Uterus (tissue), 2 donors: ENCODE measurements at regions not wholly inside any gene's neighbourhood (a gene's known extent, or its start where the extent isn't known, plus 50 kb on each side); places are given as distances from the start of the nearest gene placed in this dataset.
"Not testable (repeated sequence)": the region's sequence is repeated elsewhere in the genome, so short reads cannot be mapped to it uniquely, and the experiment has no call there.

Experiments
- POLR2A ChIP-seq, 2 donors: fragments of 450-650 bp; IDR thresholded peaks; one replicate each; pipeline ENCODE4 v1.6.1; 2016; ENCODE audit warnings: antibody characterized with exemption in 2 of 2, mild to moderate bottlenecking in 1 of 2, moderate library complexity in 1 of 2
- TF ChIP-seq, protein P1 (sequence below), 4 experiments: fragments of 200-600 bp in 2 of 4; fragments of 450-650 bp in 2 of 4; sonication (generic) in 2 of 4; IDR thresholded peaks; one replicate each; pipeline ENCODE4 v1.5.1; 2016 to 2019; ENCODE audit warnings: antibody characterized with exemption in 4 of 4, mild to moderate bottlenecking in 2 of 4, moderate library complexity in 1 of 4

DNA sequence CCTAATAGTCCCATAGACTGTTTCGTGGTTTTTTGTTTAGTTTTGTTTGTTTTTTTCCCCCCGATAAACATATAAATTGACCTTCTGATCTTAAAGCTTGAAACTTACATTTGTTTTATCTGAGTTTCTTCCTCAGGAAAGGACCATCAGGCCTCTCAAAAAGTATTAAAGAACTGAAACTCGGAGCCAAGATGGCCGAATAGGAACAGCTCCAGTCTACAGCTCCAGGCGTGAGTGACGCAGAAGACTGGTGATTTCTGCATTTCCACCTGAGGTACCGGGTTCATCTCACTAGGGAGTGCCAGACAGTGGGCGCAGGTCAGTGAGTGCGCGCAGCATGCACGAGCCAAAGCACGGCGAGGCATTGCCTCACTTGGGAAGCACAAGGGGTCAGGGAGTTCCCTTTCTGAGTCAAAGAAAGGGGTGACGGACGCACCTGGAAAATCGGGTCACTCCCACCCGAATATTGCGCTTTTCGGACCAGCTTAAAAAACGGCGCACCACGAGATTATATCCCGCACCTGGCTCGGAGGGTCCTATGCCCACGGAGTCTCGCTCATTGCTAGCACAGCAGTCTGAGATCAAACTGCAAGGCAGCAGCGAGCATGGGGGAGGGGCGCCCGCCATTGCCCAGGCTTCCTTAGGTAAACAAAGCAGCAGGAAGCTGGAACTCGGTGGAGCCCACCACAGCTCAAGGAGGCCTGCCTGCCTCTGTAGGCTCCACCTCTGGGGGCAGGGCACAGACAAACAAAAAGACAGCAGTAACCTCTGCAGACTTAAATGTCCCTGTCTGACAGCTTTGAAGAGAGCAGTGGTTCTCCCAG lies 215.8 kb upstream of the GJE1 start:
- not testable (repeated sequence) for TF ChIP-seq POLR2A (IDR thresholded peaks at IDR 0.05)
- TF ChIP-seq, protein P1, sequence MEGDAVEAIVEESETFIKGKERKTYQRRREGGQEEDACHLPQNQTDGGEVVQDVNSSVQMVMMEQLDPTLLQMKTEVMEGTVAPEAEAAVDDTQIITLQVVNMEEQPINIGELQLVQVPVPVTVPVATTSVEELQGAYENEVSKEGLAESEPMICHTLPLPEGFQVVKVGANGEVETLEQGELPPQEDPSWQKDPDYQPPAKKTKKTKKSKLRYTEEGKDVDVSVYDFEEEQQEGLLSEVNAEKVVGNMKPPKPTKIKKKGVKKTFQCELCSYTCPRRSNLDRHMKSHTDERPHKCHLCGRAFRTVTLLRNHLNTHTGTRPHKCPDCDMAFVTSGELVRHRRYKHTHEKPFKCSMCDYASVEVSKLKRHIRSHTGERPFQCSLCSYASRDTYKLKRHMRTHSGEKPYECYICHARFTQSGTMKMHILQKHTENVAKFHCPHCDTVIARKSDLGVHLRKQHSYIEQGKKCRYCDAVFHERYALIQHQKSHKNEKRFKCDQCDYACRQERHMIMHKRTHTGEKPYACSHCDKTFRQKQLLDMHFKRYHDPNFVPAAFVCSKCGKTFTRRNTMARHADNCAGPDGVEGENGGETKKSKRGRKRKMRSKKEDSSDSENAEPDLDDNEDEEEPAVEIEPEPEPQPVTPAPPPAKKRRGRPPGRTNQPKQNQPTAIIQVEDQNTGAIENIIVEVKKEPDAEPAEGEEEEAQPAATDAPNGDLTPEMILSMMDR (IDR thresholded peaks at IDR 0.05), result not testable (repeated sequence)
